Breast epithelium (tissue), 4 donors: ENCODE measurements at regions not wholly inside any gene's neighbourhood (a gene's known extent, or its start where the extent isn't known, plus 50 kb on each side); places are given as distances from the start of the nearest gene placed in this dataset.

Source experiments
- DNase-seq, 2 donors: peaks; one replicate each; pipeline ENCODE4 v3.0.0-alpha.2; 2019; ENCODE audit warnings: low spot score in 2 of 2
- H3K27ac ChIP-seq, 2 donors: fragments of 200-600 bp; sonication (generic) in 1 of 2; one replicate each; pipeline ENCODE4 v1.5.1; 2016 to 2019; ENCODE audit warnings: mild to moderate bottlenecking in 1 of 2
- H3K27me3 ChIP-seq, 2 donors: fragments of 200-600 bp; sonication (generic) in 1 of 2; one replicate each; pipeline versions ENCODE4 v1.5.1 to v1.6.0; 2017 to 2019; ENCODE audit warnings: control low read depth in 1 of 2, mild to moderate bottlenecking in 1 of 2
- H3K36me3 ChIP-seq: fragments of 200-600 bp; one replicate; pipeline ENCODE4 v1.5.1; 2019
- H3K4me1 ChIP-seq, 2 donors: fragments of 200-600 bp; sonication (generic); one replicate each; pipeline ENCODE4 v1.5.1; 2016 to 2019; ENCODE audit warnings: control low read depth in 1 of 2
- H3K4me3 ChIP-seq, 3 donors: fragments of 200-600 bp; sonication (generic); 1 replicate in 2 of 3; 2 replicates in 1 of 3; pipeline ENCODE4 v1.5.1; 2016 to 2019; ENCODE audit warnings: mild to moderate bottlenecking in 3 of 3, moderate library complexity in 2 of 3
- H3K9me3 ChIP-seq, 2 donors: fragments of 200-600 bp; sonication (generic) in 1 of 2; one replicate each; pipeline ENCODE4 v1.5.1; 2016 to 2019; ENCODE audit warnings: control low read depth in 1 of 2
- CTCF ChIP-seq, 3 donors: fragments of 450-650 bp; IDR thresholded peaks; one replicate each; pipeline ENCODE4 v1.5.1; 2016 to 2017; ENCODE audit warnings: antibody characterized with exemption in 3 of 3, mild to moderate bottlenecking in 3 of 3, moderate library complexity in 3 of 3
- POLR2A ChIP-seq: fragments of 450-650 bp; IDR thresholded peaks from one replicate; pipeline ENCODE4 v1.6.1; 2016; ENCODE audit warnings: antibody characterized with exemption, mild to moderate bottlenecking, moderate library complexity
- POLR2AphosphoS5 ChIP-seq, 3 donors: sonication (generic); formaldehyde crosslinking; IDR thresholded peaks; one replicate each; pipeline ENCODE4 v1.6.1; 2017; ENCODE audit warnings: antibody characterized with exemption in 3 of 3
- intact Hi-C: fragments of 100-400 bp; cut with DNase I; formaldehyde crosslinking; loops from one replicate; pipeline ENCODE4 v1.15.1; 2023; ENCODE audit warnings: low total_unique reads

- intact Hi-C loops: no loop called here
- no peak for TF ChIP-seq POLR2AphosphoS5 (IDR thresholded peaks at IDR 0.05)
- no peak for TF ChIP-seq POLR2A
- no peak for TF ChIP-seq CTCF (IDR thresholded peaks at IDR 0.05)
- H3K9me3 ChIP-seq: no peaks in the 10 kb centered on the region
- H3K27me3 ChIP-seq: peaks cover 0 to 47% of the 10 kb centered on the region in 2 donors
- no peaks in the 10 kb centered on the region for H3K4me1 ChIP-seq
- no peak for DNase-seq
- no peak overlapping the region for H3K4me3 ChIP-seq
- no peak overlapping the region for H3K27ac ChIP-seq
- H3K36me3 ChIP-seq: no peaks in the 10 kb centered on the region
Measured at GRCh38 chr12:125247477-125247876, 182.2 kb downstream of the AACS start.

- H3K36me3 ChIP-seq: no peaks in the 10 kb centered on the region
- no peaks in the 10 kb centered on the region for H3K4me1 ChIP-seq
- DNase-seq: no peak
- H3K4me3 ChIP-seq: no peak overlapping the region
- intact Hi-C loops: no loop called here
- H3K9me3 ChIP-seq: no peaks in the 10 kb centered on the region
- TF ChIP-seq CTCF (IDR thresholded peaks at IDR 0.05) (no peak), POLR2AphosphoS5 (IDR thresholded peaks at IDR 0.05) (no peak), POLR2A (no peak)
- H3K27me3 ChIP-seq: peaks cover 0 to 40% of the 10 kb centered on the region in 2 donors
- no peak overlapping the region for H3K27ac ChIP-seq
Measured at GRCh38 chr12:125249066-125249824, 184.0 kb downstream of the AACS start.

GRCh38 chr12:125249932-125250331, 184.7 kb downstream of the AACS start:
- Histone ChIP-seq H3K27me3 (peaks cover 0 to 33% of the 10 kb centered on the region in 2 donors), H3K4me1 (no peaks in the 10 kb centered on the region), H3K27ac (no peak overlapping the region), H3K36me3 (no peaks in the 10 kb centered on the region), H3K9me3 (no peaks in the 10 kb centered on the region), H3K4me3 (no peak overlapping the region)
- DNase-seq: no peak
- intact Hi-C loops: no loop called here
- TF ChIP-seq POLR2A: no peak
- TF ChIP-seq POLR2AphosphoS5 (IDR thresholded peaks at IDR 0.05): no peak
- no peak for TF ChIP-seq CTCF (IDR thresholded peaks at IDR 0.05)

GRCh38 chr12:125254236-125254635, 189.0 kb downstream of the AACS start:
- Histone ChIP-seq H3K27me3 (peaks cover 0 to 14% of the 10 kb centered on the region in 2 donors), H3K4me1 (no peaks in the 10 kb centered on the region), H3K36me3 (no peaks in the 10 kb centered on the region), H3K4me3 (no peak overlapping the region), H3K9me3 (peaks cover 0 to 10% of the 10 kb centered on the region in 2 donors), H3K27ac (no peak overlapping the region)
- intact Hi-C loops: no loop called here
- no peak for TF ChIP-seq CTCF (IDR thresholded peaks at IDR 0.05)
- TF ChIP-seq POLR2A: no peak
- no peak for TF ChIP-seq POLR2AphosphoS5 (IDR thresholded peaks at IDR 0.05)
- no peak for DNase-seq

- intact Hi-C loops: no loop called here
- no peak overlapping the region for H3K4me3 ChIP-seq
- peaks cover 0 to 11% of the 10 kb centered on the region in 2 donors for H3K27me3 ChIP-seq
- no peaks in the 10 kb centered on the region for H3K36me3 ChIP-seq
- no peak for TF ChIP-seq POLR2A
- TF ChIP-seq POLR2AphosphoS5 (IDR thresholded peaks at IDR 0.05): no peak
- TF ChIP-seq CTCF (IDR thresholded peaks at IDR 0.05): no peak
- no peak overlapping the region for H3K27ac ChIP-seq
- peaks cover 0 to 10% of the 10 kb centered on the region in 2 donors for H3K9me3 ChIP-seq
- H3K4me1 ChIP-seq: no peaks in the 10 kb centered on the region
- DNase-seq: no peak
Measured at GRCh38 chr12:125254856-125255255, 189.6 kb downstream of the AACS start.
